A204.1 (cell line): ENCODE measurements at regions not wholly inside any gene's neighbourhood (a gene's known extent, or its start where the extent isn't known, plus 50 kb on each side); places are given as distances from the start of the nearest gene placed in this dataset.

ENCODE experiments used
- FAIRE-seq: peaks from 2 replicates; lab custom pipeline; 2012; peaks lifted over from hg19 to GRCh38; lab: Jason Lieb, UNC

- FAIRE-seq = no peak
Observed at GRCh38 chr18:40415821-40416220, 1539.2 kb upstream of the PIK3C3 start.

GRCh38 chr18:40415176-40415791 is 1539.8 kb upstream of the PIK3C3 start:
- no peak for FAIRE-seq

DNA sequence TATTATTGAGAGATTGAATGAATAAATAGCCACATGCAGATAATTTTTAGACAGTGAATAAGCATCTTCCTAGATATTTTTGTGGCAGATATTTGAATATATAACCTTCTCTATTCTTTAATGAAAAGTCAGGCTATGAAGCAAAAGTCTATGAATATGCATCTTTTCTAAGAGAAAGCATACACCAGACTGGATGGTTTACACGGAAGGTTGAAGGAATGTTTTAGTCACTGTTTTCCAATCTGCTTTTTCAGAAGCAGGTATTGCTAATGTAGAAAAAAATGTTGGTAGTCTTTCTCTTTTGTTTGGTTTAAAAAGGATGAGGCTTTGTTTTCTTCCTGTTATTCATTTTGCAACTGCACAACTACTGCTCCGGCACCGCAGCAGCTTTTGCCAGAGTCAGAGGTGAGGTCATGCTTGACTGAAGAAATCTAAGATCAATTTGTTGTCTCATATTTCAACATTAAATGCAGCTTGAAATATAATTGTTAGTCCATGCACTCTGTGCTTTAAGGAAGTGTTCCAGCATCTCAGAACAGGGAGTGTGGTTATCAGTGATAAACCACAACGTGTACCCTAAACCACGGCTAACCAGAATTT is 1540.8 kb upstream of the PIK3C3 start:
- FAIRE-seq = no peak

- FAIRE-seq = no peak
Observed at GRCh38 chr18:40413160-40413559, 1541.9 kb upstream of the PIK3C3 start.

DNA sequence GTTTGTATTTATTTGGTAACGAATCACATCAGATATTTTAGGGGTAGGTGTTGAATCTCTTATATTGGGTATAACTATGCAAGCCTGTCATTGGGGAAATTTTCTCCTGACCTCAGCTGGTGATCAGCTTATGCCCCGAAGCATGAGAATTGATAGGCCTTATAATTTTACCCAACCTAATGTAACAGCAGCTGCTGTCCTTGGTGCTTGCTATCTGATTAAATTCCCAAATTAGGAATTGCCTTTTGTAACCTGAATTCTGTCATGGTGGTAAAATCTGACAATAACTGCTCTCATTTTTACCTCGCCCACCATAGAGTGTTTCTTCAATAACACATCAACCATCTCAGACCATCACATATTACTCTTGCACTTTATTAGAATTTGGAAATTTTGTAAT is 1542.6 kb upstream of the PIK3C3 start:
- no peak for FAIRE-seq

GRCh38 chr18:40407909-40408308 is 1547.1 kb upstream of the PIK3C3 start:
- no peak for FAIRE-seq

GRCh38 chr18:40404284-40404683 is 1550.8 kb upstream of the PIK3C3 start:
- no peak for FAIRE-seq

GRCh38 chr18:40402052-40402451 is 1553.0 kb upstream of the PIK3C3 start:
- no peak for FAIRE-seq

GRCh38 chr18:40388121-40388520 is 1566.9 kb upstream of the PIK3C3 start:
- no peak for FAIRE-seq

DNA sequence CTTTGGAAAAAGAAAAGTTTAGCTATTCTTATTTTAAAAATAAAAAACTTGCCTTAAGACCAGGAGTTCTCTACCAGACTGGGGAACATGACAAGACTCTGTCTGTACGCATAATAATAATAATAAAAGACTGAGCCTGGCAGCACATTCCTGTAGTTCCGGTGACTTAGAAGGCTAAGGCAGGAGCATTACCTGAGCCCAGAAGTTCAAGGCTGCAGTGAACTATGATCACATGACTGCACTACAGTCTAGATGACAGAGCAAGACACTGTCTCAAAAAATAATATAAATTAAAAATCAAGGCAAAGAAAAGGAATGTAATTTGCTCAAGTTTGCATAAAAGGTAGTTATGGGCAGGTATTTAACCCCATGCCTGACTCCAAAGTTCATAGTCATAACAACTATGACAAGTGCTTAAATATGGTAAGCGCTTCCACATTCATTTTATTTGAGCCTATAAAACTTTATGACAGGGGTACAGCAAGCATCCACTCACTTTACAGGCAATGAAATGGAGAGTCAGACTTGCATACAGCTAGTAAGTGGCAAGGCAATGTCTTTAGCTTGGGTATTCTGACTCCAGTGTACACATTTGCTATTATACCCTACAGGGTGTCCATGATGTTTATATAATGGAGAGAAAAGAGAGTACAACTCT is 1567.8 kb upstream of the PIK3C3 start:
- no peak for FAIRE-seq

GRCh38 chr18:40382197-40382596 is 1572.8 kb upstream of the PIK3C3 start:
- no peak for FAIRE-seq

DNA sequence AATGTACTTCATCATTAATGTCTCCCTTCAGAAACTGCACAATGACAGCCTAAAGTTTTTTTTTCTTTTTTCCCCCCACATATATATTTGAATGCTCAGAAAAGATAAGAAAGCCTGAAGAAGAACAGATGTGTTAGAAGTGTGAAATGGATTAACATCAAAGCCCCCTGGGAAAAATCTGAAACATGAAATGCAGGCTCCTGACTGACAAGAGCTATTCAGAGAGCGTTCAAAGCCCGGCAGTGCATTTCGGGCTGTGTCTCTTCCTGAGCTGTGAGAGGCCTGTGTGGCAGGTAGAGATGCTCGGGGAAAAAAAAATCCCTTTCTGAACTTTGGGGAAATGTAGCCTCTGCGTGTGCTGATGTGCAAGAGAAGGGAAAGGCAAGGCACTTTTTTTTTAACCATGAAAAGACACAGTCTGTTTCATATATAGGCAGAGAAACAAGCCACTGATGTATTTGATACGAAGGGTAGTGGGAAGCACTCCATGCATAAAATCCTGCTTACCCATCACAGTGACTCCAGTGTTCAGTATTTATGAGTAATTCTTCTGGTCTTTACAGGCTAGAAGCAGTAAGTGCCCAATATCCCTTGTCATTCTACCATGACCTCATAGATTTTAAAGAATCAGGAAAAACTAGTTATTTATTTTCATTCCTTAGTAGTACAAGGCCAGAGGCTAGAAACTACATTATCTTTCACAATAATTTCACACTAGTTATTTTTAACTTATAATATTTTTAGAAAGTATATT is 1574.2 kb upstream of the PIK3C3 start:
- no peak for FAIRE-seq

- no peak for FAIRE-seq
Observed at GRCh38 chr18:40375837-40376236, 1579.2 kb upstream of the PIK3C3 start.

DNA sequence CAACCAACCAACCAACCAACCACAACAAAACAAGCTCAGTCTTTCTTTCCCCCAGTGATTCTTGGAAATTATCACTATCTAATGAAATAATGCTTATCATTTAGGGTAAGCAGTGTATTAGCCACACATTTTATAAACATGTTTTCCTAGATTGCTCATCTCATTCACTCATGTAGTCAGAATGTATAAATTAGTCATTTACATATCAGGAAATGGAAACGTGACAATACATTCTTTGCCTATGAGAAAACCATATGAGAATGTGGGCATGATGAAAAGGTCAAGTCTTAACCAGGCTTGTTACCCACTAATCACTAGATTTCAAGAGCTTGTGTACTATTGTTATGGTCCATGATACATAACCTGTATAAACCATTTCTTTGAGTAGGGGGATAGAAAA is 1583.4 kb upstream of the PIK3C3 start:
- no peak for FAIRE-seq

- no peak for FAIRE-seq
Observed at GRCh38 chr18:40367576-40367975, 1587.5 kb upstream of the PIK3C3 start.

- FAIRE-seq = no peak
Observed at GRCh38 chr18:40366521-40366920, 1588.5 kb upstream of the PIK3C3 start.

DNA sequence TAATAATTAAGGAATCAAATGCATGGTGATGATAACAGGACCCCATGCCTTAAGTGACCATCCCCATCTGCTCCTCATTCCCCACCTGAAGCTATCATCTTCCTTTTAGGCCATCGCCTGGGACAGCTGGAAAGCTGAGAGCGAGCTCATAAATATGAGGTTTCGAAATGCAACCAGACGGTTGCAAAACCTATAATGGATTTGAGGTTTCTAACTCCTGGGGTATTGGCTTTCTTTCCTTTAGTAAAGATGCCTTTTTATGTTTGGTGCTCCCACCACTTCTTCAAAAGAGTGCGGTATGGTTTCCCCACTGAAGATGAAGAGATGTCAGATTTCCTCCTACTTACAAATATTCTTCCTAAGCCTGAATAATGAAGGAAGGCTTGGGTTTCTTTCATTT is 1589.5 kb upstream of the PIK3C3 start:
- no peak for FAIRE-seq

DNA sequence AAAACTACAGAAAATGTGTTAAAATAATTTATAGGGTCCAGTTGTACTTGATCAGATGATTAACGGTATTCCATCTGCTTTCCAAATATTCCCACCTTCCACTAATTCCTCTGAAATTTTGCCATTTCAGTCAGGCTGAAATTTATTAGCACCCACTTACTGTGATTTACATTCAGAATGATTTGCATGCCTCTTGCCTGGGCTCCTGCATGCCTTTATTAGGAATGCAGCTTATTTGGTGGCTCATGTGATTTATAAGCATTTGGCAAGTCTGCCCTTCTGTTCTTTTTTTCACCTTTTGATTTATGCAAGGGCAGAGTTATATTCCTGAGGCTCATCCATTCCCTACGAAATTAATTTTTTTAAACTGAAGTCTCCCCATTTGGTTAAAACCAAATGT is 1594.5 kb upstream of the PIK3C3 start:
- FAIRE-seq = no peak

- FAIRE-seq = no peak
Observed at GRCh38 chr18:40357536-40357935, 1597.5 kb upstream of the PIK3C3 start.

- FAIRE-seq = no peak
Observed at GRCh38 chr18:40356168-40356567, 1598.9 kb upstream of the PIK3C3 start.

DNA sequence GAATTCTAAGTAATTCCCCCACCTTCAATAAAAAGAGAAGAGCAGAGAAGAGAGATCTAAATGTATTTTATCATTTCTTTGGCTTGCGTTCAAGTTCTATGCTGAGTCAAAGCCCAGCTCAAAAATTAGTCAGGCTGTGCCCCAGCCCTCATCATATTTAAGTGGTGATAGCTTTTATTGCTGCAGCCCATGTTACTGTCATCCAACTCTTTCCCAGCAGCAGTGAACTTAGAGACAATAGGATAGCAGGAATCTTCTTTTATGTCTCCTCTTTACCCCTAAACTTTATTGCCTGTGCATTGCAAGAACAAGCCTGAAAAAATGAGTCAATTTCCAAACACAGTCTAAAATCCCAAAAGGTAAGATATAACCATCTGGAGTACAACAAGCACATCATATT is 1599.3 kb upstream of the PIK3C3 start:
- FAIRE-seq = no peak

- no peak for FAIRE-seq
Observed at GRCh38 chr18:40348196-40348595, 1606.8 kb upstream of the PIK3C3 start.

- no peak for FAIRE-seq
Observed at GRCh38 chr18:40347261-40347660, 1607.8 kb upstream of the PIK3C3 start.
